ENCODE measurements at regions not wholly inside any gene's neighbourhood (a gene's known extent, or its start where the extent isn't known, plus 50 kb on each side); places are given as distances from the start of the nearest gene placed in this dataset.

GRCh38 chr10:128861018-128861901, 605.8 kb upstream of the MGMT start:
- intact Hi-C loops (cut with DNase I): loop anchor here in 5 of 10 donors (2.0 to 10.0 kb wide), 5 partner anchors 229 to 596 kb away; no protein-coding TSS in a partner anchor
- H3K4me3 ChIP-seq: no peak overlapping the region
- H3K27ac ChIP-seq: no peak overlapping the region
- no peak for DNase-seq
- no peaks in the 10 kb centered on the region for H3K36me3 ChIP-seq
- WGBS, 4 donors: 93 to 98% (median 94%) methylated on average over 15 of the region's 15 CpGs
- H3K4me1 ChIP-seq: peaks cover 0 to 3% (median 0%) of the 10 kb centered on the region in 12 donors
- TF ChIP-seq CTCF (IDR thresholded peaks at IDR 0.05) (no peak), POLR2A (IDR thresholded peaks at IDR 0.05) (no peak)
- ATAC-seq: no peak
- no peaks in the 10 kb centered on the region for H3K9me3 ChIP-seq
- no peaks in the 10 kb centered on the region for H3K27me3 ChIP-seq

GRCh38 chr10:128863411-128863810, 603.6 kb upstream of the MGMT start:
- no peak for TF ChIP-seq POLR2A (IDR thresholded peaks at IDR 0.05)
- TF ChIP-seq CTCF (IDR thresholded peaks at IDR 0.05): no peak
- Histone ChIP-seq H3K27ac (no peak overlapping the region), H3K36me3 (no peaks in the 10 kb centered on the region), H3K27me3 (no peaks in the 10 kb centered on the region), H3K4me3 (no peak overlapping the region), H3K4me1 (peaks cover 0 to 3% (median 0%) of the 10 kb centered on the region in 12 donors), H3K9me3 (no peaks in the 10 kb centered on the region)
- ATAC-seq: no peak
- WGBS, 4 donors: 91 to 96% (median 94%) methylated on average over 6 of the region's 6 CpGs
- no peak for DNase-seq
- intact Hi-C loops (cut with DNase I): loop anchor here in 4 of 10 donors (5.0 to 10.0 kb wide), 4 partner anchors 231 to 599 kb away; no protein-coding TSS in a partner anchor

GRCh38 chr10:128863823-128864405, 603.1 kb upstream of the MGMT start:
- ATAC-seq (no peak), DNase-seq (no peak)
- 96 to 99% (median 98%) methylated on average over 6 to 8 of the region's 8 CpGs for WGBS, 4 donors
- H3K4me1 ChIP-seq: peaks cover 0 to 5% (median 1%) of the 10 kb centered on the region in 12 donors
- H3K4me3 ChIP-seq: no peak overlapping the region
- no peaks in the 10 kb centered on the region for H3K36me3 ChIP-seq
- no peak overlapping the region for H3K27ac ChIP-seq
- TF ChIP-seq CTCF (IDR thresholded peaks at IDR 0.05): no peak
- no peak for TF ChIP-seq POLR2A (IDR thresholded peaks at IDR 0.05)
- H3K27me3 ChIP-seq: no peaks in the 10 kb centered on the region
- intact Hi-C loops (cut with DNase I): loop anchor here in 4 of 10 donors (5.0 to 10.0 kb wide), 4 partner anchors 232 to 599 kb away; no protein-coding TSS in a partner anchor
- no peaks in the 10 kb centered on the region for H3K9me3 ChIP-seq
